ENCODE measurements at regions not wholly inside any gene's neighbourhood (a gene's known extent, or its start where the extent isn't known, plus 50 kb on each side); places are given as distances from the start of the nearest gene placed in this dataset.

GRCh38 chr1:88035578-88035977, 648.5 kb upstream of the PKN2 start:
- DNase-seq, result no peak

- no peak for DNase-seq
Observed at GRCh38 chr1:88036345-88037014, 647.6 kb upstream of the PKN2 start.

GRCh38 chr1:88039240-88039639, 644.8 kb upstream of the PKN2 start:
- no peak for DNase-seq

GRCh38 chr1:88043834-88044233, 640.2 kb upstream of the PKN2 start:
- DNase-seq, result no peak

- DNase-seq, result no peak
Observed at GRCh38 chr1:88052167-88052566, 631.9 kb upstream of the PKN2 start.

- DNase-seq, result no peak
Observed at GRCh38 chr1:88053065-88053464, 631.0 kb upstream of the PKN2 start.

GRCh38 chr1:88056881-88057280, 627.2 kb upstream of the PKN2 start:
- DNase-seq, result no peak

GRCh38 chr1:88058205-88058604, 625.9 kb upstream of the PKN2 start:
- DNase-seq, result no peak

- no peak for DNase-seq
Observed at GRCh38 chr1:88060112-88060673, 623.9 kb upstream of the PKN2 start.

GRCh38 chr1:88060750-88061491, 623.2 kb upstream of the PKN2 start:
- no peak for DNase-seq

GRCh38 chr1:88061492-88062177, 622.4 kb upstream of the PKN2 start:
- DNase-seq, result no peak

GRCh38 chr1:88062650-88063153, 621.4 kb upstream of the PKN2 start:
- no peak for DNase-seq

- DNase-seq, result no peak
Observed at GRCh38 chr1:88063605-88064004, 620.5 kb upstream of the PKN2 start.

- DNase-seq, result no peak
Observed at GRCh38 chr1:88068407-88068960, 615.6 kb upstream of the PKN2 start.

- no peak for DNase-seq
Observed at GRCh38 chr1:88070956-88071355, 613.1 kb upstream of the PKN2 start.

GRCh38 chr1:88074661-88075060, 609.4 kb upstream of the PKN2 start:
- no peak for DNase-seq

- no peak for DNase-seq
Observed at GRCh38 chr1:88075813-88076212, 608.3 kb upstream of the PKN2 start.

GRCh38 chr1:88079036-88079435, 605.0 kb upstream of the PKN2 start:
- DNase-seq, result no peak

- DNase-seq, result no peak
Observed at GRCh38 chr1:88080875-88081274, 603.2 kb upstream of the PKN2 start.

- DNase-seq, result no peak
Observed at GRCh38 chr1:88088481-88088880, 595.6 kb upstream of the PKN2 start.

GRCh38 chr1:88089961-88090360, 594.1 kb upstream of the PKN2 start:
- DNase-seq, result no peak

GRCh38 chr1:88098881-88099280, 585.2 kb upstream of the PKN2 start:
- DNase-seq, result no peak

GRCh38 chr1:88101041-88101440, 583.0 kb upstream of the PKN2 start:
- DNase-seq, result no peak

Measured in NCI-H1048 (cell line).